GM18909 (cell line): ENCODE measurements at regions not wholly inside any gene's neighbourhood (a gene's known extent, or its start where the extent isn't known, plus 50 kb on each side); places are given as distances from the start of the nearest gene placed in this dataset.
"Not testable (repeated sequence)": the region's sequence is repeated elsewhere in the genome, so short reads cannot be mapped to it uniquely, and the experiment has no call there.

Experiments used
- ATAC-seq: cut with Tn5 transposase; IDR thresholded peaks from one replicate; pipeline ENCODE4 v1.9.1; 2021; ENCODE audit warnings: mild to moderate bottlenecking; ENCODE audit not compliant: unreplicated experiment, poor library complexity

DNA sequence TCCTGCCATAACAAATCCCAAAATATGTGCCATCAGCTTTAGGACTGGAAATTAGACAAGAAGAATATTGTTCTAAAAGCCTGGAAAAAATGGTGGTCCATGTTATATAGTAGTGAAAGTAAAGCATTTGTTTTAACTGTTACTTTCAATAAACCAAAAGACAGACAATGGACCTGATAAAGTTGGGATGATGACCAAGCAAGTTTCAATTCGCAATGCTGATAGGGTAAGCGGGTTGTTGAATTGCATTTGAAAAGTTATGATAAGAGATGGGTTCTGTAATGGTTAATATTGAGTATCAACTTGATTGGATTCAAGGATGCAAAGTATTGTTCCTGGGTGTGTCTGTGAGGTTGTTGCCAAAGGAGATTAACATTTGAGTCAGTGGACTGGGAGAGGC is 131.9 kb upstream of the ZC3H12C start:
- ATAC-seq, result no peak

- ATAC-seq, result no peak
Measured at GRCh38 chr11:109963101-109963500, 130.1 kb upstream of the ZC3H12C start.

DNA sequence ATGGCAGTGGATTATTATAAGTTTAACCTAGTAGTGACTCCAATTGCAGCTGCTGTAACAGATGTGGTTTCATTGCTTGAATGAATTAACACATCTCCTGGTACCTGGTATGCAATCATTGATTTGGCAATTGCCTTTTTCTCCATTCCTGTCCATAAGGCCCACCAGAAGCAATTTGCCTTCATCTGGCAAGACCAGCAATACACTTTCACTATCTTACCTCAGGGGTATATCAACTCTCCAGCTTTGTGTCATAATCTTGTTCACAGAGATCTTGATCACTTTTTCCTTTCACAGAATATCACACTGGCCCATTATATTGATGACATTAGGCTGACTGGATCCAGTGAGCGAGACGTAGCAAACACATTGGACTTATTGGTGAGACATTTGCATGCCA is 128.7 kb upstream of the ZC3H12C start:
- no peak for ATAC-seq

GRCh38 chr11:109965445-109965844 is 127.7 kb upstream of the ZC3H12C start:
- ATAC-seq, result not testable (repeated sequence)

- not testable (repeated sequence) for ATAC-seq
Measured at GRCh38 chr11:109965926-109966325, 127.3 kb upstream of the ZC3H12C start.

DNA sequence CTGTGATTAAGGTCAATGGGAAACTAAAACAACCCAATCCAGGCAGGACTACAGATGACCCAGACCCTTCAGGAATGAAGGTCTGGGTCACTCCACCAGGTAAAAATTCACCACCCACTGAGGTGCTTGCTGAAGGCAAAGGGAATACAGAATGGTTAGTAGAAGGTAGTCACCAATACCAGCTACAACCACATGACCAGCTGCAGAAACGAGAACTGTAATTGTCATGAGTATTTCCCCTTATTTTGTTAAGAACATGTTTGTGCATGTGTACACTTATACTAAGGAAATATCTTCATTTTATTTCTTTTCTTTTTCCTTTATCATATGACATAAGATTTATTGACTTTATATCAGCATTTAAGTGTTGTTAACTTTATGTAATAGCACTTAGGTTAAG is 126.1 kb upstream of the ZC3H12C start:
- not testable (repeated sequence) for ATAC-seq

DNA sequence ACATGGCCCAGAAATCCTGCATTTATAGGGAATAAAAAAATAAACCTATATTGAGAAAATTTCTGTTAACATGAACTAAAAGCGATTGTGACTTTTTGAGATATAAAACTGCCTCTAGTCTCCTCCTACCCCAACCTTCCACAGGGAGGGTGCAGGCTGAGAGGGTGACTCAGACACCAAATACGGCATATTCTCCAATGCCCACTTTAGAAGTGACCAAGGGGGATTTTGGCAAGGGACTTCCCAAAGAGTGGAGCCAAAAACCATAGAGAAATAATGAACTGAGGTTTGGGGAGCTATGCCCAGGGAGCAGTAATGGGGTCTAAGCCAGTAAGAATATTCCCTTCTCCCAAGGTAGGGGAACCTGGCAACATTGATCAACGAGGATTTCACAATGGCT is 124.9 kb upstream of the ZC3H12C start:
- no peak for ATAC-seq

DNA sequence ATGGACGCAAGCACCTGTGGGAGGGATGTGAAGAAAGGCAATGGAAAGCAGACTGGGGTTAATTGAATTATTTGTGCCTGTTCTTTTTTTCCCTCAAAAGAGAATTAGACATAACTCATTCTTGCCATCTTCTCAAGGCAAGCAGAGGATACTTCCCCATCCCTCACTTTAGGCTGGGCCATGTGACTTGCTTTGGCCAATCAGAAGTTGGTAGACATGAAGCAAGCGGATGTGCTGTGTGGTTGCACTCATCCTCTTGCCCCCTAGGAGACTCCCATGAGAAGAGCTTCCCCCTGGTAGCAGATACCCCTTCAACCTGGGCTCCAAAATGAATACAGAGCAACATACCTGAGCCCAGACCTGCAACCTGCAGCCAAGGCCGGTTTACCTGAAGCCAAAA is 124.4 kb upstream of the ZC3H12C start:
- no peak for ATAC-seq

DNA sequence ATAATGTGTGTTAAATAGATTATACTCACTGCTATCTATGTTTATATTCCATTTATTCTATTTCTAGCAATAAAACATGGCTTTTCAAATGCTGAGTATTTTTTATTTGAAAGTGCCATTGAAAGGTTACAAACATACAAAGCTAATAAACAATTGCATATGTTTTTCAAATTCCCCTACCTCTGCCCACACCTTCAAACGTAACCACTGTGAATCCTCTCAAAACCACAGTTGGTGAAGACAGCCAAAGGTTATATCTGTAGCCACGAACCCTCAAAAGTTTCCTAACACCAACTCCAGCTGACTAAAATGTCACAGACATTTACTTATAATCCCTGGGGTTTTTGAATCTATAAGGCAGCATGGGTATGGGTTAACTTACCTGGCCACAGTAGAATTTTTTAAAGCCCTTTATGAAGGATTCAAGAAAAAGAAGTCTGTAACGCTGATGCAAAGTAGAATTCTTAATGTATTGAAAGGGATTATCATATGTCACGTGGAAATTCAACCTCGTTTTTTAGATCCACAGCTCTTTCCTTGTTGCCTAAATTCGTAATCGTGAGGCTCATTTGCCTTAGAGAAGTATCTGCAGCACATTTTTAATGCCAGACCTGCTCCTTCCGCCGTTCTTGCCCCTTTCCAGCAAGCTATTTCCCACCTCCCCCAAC is 122.5 kb upstream of the ZC3H12C start:
- peak; percentile 69 for ATAC-seq

GRCh38 chr11:109971184-109971523 is 122.0 kb upstream of the ZC3H12C start:
- no peak for ATAC-seq

DNA sequence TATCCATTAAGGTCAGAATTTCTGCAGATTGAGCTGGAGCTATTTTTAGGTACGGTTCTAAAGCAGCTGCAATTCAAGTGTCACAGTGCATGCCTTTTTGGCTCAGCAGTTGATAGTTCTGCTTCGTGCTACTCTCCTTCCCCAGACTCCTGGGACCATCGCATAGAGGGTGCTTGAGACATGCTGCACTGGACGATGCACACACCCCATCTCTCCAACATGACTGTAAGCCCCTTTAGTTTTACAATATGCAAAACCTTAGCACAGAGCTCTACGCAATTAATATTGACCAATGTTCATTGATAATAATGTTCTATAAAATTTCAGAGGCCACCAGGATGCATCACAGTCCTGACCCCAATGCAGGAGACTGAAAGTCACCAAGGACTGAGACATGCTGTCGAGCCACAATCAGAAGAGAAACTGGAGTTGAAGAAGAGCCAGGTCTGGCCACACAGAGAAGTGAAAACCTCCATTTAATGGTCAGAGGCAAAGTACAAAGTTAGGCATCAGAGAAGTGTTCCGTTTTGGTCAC is 120.9 kb upstream of the ZC3H12C start:
- peak; percentile 73 for ATAC-seq

DNA sequence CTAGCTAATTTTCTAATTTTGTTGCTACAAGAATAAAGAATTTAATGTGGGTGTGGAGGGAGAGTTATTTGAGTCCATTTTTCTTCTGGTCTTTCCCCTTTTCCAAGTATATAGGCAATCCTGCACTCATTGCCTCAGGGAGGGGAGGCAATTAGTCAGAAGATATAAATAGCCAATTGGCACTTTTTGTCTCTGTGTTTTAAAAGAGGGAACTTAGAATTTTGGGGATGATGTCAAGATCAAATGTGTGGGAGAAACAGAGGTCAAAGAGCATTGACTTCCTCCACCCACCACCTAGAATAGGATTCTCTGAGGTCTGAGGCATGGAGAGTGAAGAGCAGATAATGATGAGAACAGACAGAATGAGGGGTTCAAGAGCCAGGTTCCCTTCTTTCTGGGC is 120.3 kb upstream of the ZC3H12C start:
- no peak for ATAC-seq

- ATAC-seq, result no peak
Measured at GRCh38 chr11:109973486-109973885, 119.7 kb upstream of the ZC3H12C start.

- ATAC-seq, result no peak
Measured at GRCh38 chr11:109974523-109974922, 118.7 kb upstream of the ZC3H12C start.

GRCh38 chr11:109978895-109979294 is 114.3 kb upstream of the ZC3H12C start:
- ATAC-seq, result no peak

DNA sequence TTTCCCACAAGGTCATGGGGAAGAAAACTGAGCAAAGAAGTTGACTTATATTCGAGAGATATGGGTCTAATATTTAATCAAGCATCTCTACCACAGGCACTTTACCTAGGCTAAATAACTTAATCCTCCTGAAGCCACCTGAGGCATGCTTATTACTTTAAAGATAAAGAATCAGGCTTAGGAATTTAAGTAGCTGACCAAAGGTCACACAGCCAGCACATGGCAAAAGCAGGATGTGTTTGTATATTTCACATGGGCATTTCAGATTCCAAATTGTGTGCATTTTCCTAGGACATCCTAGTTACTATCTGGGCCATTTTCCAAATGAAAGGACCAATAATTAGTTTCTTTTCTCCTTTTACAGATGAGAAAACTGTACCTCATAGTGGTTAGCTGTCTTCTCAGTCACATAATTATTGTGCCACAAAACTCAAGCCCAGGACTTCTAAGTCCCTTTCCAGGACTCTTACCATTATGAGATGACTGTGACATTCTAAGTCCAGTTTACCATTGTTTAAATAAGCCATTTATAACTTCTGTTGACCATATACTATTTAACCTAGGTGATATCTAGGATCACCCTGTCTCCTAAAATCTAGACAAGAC is 112.1 kb upstream of the ZC3H12C start:
- ATAC-seq, result no peak

GRCh38 chr11:109983358-109983757 is 109.8 kb upstream of the ZC3H12C start:
- no peak for ATAC-seq

DNA sequence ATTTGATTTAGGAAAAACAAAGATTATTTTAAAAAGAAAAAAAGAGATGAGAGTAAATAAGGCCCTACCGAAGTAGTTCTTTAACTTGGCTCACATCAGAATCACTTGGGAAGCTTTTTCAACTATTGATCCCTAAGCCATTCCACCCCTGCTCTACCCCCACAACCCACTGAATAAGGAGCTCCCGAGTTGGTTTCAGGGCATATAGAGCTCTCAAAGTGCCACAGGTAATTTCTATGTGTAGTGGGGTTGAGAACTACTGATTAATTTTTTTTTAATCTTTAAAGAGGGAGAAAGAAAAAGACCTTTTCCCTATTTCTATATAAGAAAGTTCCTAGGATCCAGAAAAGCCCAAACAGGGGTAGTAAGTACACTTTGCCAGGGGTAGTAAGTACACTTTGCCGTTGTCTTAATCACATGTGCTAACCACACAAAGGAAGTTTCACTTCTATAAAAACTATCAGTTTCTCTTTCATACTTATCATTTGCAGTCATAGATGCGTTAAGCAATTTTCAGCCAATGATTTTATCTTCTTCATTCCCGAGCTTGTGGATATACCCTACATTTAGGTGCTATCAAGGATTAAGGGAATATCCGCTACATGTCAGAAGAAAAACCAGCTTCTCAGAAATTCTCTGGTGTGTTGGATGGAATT is 108.4 kb upstream of the ZC3H12C start:
- ATAC-seq, result peak; percentile 97

DNA sequence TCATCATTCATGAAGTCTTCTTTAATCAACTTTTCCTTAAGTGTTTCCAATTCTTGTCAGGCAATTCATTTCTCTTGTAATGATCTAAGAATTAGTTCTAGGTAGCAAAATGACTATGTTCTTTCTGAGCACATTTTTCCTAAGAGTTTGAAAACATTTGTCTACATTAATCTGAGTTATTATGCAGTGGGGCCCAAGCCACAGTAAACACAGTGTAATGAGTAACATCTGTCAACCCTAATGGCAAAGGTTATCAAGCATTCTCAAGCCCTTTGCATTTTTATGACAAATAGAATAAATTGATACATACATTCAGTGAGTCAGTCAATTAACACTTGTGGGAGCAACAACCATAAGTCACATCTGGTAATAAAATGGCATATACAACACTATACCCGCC is 106.7 kb upstream of the ZC3H12C start:
- ATAC-seq, result no peak

DNA sequence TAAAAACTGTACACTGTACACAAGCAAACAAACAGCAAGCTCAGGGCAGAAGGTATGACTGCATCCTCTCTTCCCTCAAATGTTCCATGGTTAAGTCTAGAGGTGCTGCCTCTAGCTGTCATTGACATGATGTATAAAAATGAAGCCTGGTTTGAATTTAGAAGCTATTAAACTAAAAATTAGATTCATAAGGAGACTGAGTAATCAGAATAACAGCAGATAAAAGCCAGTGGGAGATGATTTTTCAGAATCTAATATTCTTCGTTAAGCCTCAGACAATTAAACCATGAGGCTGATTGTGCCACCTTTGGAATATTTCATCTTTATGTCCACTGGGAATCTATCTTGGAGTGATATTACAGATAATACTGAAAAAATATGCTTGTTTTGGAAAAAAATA is 101.4 kb upstream of the ZC3H12C start:
- no peak for ATAC-seq

- ATAC-seq, result no peak
Measured at GRCh38 chr11:109993786-109994185, 99.4 kb upstream of the ZC3H12C start.

GRCh38 chr11:109994907-109995306 is 98.3 kb upstream of the ZC3H12C start:
- ATAC-seq, result no peak
